Neural crest cell (in vitro differentiated cells): ENCODE measurements at regions not wholly inside any gene's neighbourhood (a gene's known extent, or its start where the extent isn't known, plus 50 kb on each side); places are given as distances from the start of the nearest gene placed in this dataset.

ENCODE experiments used
- DNase-seq: peaks from one replicate; pipeline ENCODE4 v3.0.0; 2021; ENCODE audit warnings: low read depth, mixed read lengths, low spot score
- H3K27ac Mint-ChIP-seq: one replicate; pipeline ENCODE4 v1.8.0; 2021; ENCODE audit warnings: mild to moderate bottlenecking, mixed read lengths; ENCODE audit not compliant: unreplicated experiment
- H3K27me3 Mint-ChIP-seq: 2 replicates; pipeline ENCODE4 v1.8.0; 2021; ENCODE audit warnings: low read depth, mild to moderate bottlenecking, mixed read lengths
- H3K36me3 Mint-ChIP-seq: 2 replicates; pipeline ENCODE4 v1.8.0; 2021; ENCODE audit warnings: low read depth, mild to moderate bottlenecking, mixed read lengths
- H3K4me1 Mint-ChIP-seq: 2 replicates; pipeline ENCODE4 v1.8.0; 2021; ENCODE audit warnings: mixed read lengths
- H3K4me3 Mint-ChIP-seq: one replicate; pipeline ENCODE4 v1.8.0; 2021; ENCODE audit warnings: mild to moderate bottlenecking, mixed read lengths
- H3K9me3 Mint-ChIP-seq: 2 replicates; pipeline ENCODE4 v1.8.0; 2021; ENCODE audit warnings: mixed read lengths
- CTCF ChIP-seq: fragments of 200-600 bp; sonication (generic); conservative IDR thresholded peaks from 2 replicates; pipeline ENCODE4 v1.5.0; 2021; ENCODE audit warnings: antibody characterized with exemption, mild to moderate bottlenecking

DNA sequence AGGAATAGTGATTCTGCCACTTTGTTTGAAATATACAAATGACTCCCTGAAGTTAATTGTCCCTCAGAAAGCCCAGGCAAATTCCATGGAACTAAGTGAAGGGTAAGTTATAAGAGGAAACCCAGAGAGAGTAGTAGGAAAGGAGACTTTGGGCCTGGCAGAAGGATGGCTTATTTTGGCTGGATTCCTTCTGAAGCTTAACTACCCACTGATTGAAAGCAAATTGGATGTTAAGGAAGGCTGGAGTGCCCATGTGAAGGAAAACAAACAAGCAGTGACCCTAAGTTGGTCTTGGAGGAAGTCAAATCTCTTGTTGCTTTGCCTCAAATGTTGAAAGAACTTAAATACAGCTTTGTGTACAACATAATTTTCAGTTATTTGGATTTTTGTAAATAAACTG lies 1106.4 kb upstream of the ZEB2 start:
- Mint-ChIP-seq H3K4me1 (peaks cover 3% of the 10 kb centered on the region), H3K4me3 (no peak overlapping the region), H3K36me3 (no peaks in the 10 kb centered on the region), H3K27me3 (no peaks in the 10 kb centered on the region), H3K27ac (no peak overlapping the region), H3K9me3 (no peaks in the 10 kb centered on the region)
- DNase-seq, result no peak
- TF ChIP-seq CTCF, result no peak

DNA sequence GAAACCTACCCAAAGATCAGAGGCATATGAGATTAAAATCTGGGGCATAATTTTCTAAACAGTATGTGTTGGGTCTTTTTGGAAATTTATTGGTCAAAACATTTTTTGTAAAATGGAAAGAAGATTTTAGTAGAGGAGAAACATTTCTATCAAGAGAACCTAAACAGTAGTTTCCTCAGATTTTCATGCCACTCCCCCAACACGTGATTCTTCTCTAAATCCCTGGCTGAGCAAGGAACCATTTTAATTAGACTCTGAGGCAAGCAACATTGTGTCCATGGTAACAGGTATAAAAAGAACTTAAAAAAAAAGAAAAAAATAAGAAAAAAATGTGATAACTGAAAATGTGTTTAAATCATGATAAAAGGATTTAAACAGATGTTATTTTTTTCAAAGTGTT lies 1105.2 kb upstream of the ZEB2 start:
- no peak overlapping the region for H3K4me3 Mint-ChIP-seq
- no peaks in the 10 kb centered on the region for H3K9me3 Mint-ChIP-seq
- no peak for TF ChIP-seq CTCF
- DNase-seq, result no peak
- no peaks in the 10 kb centered on the region for H3K27me3 Mint-ChIP-seq
- H3K4me1 Mint-ChIP-seq, result peaks cover 3% of the 10 kb centered on the region
- no peaks in the 10 kb centered on the region for H3K36me3 Mint-ChIP-seq
- H3K27ac Mint-ChIP-seq, result no peak overlapping the region

DNA sequence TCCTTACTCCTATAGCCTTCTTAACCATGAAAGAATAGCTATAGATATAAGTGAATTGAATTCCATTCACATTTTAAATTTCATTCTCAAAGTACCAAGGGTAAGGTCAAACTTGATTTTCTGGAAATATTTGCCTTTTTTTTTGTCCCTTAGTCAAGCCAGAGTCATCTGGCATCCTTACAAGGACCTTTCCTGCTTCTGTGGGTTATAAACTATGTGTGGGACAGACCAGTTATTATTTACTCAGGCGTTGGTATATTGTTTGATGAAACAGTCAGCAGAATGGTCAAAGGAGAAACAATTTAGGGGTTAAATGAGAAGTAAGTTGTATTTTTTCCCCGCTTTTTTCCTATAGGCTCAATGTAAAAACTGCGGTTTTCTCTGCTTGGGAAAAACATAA lies 1103.2 kb upstream of the ZEB2 start:
- no peak for DNase-seq
- no peaks in the 10 kb centered on the region for H3K9me3 Mint-ChIP-seq
- no peak for TF ChIP-seq CTCF
- H3K4me3 Mint-ChIP-seq, result no peak overlapping the region
- no peaks in the 10 kb centered on the region for H3K36me3 Mint-ChIP-seq
- no peak overlapping the region for H3K27ac Mint-ChIP-seq
- H3K27me3 Mint-ChIP-seq, result no peaks in the 10 kb centered on the region
- no peaks in the 10 kb centered on the region for H3K4me1 Mint-ChIP-seq

DNA sequence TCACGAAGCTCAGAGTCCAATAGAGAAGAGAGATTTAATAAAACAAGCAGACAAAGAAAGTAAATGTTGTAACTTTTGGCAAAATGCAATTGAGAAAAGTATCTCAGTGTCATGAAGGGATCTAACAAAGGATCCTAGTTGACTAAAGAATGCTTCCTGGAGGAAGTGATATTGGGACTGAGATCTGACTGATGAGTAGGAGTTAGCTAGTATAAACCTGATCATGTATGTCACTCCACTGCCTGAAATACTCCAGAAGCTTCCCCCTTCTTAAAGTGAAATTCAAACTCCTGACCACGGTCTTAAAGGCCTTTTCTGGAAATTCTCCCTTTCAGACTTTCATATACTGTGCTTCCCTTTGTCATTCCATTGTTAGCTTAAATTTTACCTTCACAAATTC lies 1102.4 kb upstream of the ZEB2 start:
- Mint-ChIP-seq H3K36me3 (no peaks in the 10 kb centered on the region), H3K27ac (no peak overlapping the region), H3K27me3 (no peaks in the 10 kb centered on the region), H3K9me3 (peaks cover 2% of the 10 kb centered on the region), H3K4me1 (no peaks in the 10 kb centered on the region), H3K4me3 (no peak overlapping the region)
- DNase-seq, result no peak
- TF ChIP-seq CTCF, result no peak

GRCh38 chr2:145617906-145618305 lies 1098.0 kb upstream of the ZEB2 start:
- no peak overlapping the region for H3K4me3 Mint-ChIP-seq
- peaks cover 11% of the 10 kb centered on the region for H3K9me3 Mint-ChIP-seq
- H3K36me3 Mint-ChIP-seq, result no peaks in the 10 kb centered on the region
- H3K4me1 Mint-ChIP-seq, result no peaks in the 10 kb centered on the region
- no peaks in the 10 kb centered on the region for H3K27me3 Mint-ChIP-seq
- H3K27ac Mint-ChIP-seq, result no peak overlapping the region
- no peak for TF ChIP-seq CTCF
- DNase-seq, result no peak

- Mint-ChIP-seq H3K27me3 (no peaks in the 10 kb centered on the region), H3K4me3 (no peak overlapping the region), H3K36me3 (no peaks in the 10 kb centered on the region), H3K27ac (no peak overlapping the region), H3K4me1 (no peaks in the 10 kb centered on the region), H3K9me3 (peaks cover 14% of the 10 kb centered on the region)
- no peak for DNase-seq
- TF ChIP-seq CTCF, result no peak
Measured at GRCh38 chr2:145617420-145617819, 1097.5 kb upstream of the ZEB2 start.
